ENCODE measurements at regions not wholly inside any gene's neighbourhood (a gene's known extent, or its start where the extent isn't known, plus 50 kb on each side); places are given as distances from the start of the nearest gene placed in this dataset.

GRCh38 chr12:67592228-67593011, 56.1 kb upstream of the DYRK2 start:
- no peak for DNase-seq

- DNase-seq = peak; percentile 96
Measured at GRCh38 chr12:67593041-67593440, 55.5 kb upstream of the DYRK2 start.

- DNase-seq = peak; percentile 70
Measured at GRCh38 chr12:67593461-67594330, 54.8 kb upstream of the DYRK2 start.

GRCh38 chr12:67594888-67595287, 53.7 kb upstream of the DYRK2 start:
- no peak for DNase-seq

GRCh38 chr12:67595365-67595764, 53.2 kb upstream of the DYRK2 start:
- no peak for DNase-seq

- DNase-seq = no peak
Measured at GRCh38 chr12:67598598-67598997, 49.9 kb upstream of the DYRK2 start.

All from islet precursor cell (in vitro differentiated cells).